ENCODE measurements at regions not wholly inside any gene's neighbourhood (a gene's known extent, or its start where the extent isn't known, plus 50 kb on each side); places are given as distances from the start of the nearest gene placed in this dataset.

GRCh38 chr13:106883976-106884375 lies 316.0 kb upstream of the ARGLU1 start:
- TF ChIP-seq CTCF (conservative IDR thresholded peaks at IDR 0.05) = no peak
- no peak overlapping the region for H3K27ac ChIP-seq

- peak overlapping the region; percentile 42 for H3K27ac ChIP-seq
- TF ChIP-seq CTCF (conservative IDR thresholded peaks at IDR 0.05) = no peak
Measured at GRCh38 chr13:106882246-106882645, 314.3 kb upstream of the ARGLU1 start.

GRCh38 chr13:106879806-106880205 lies 311.9 kb upstream of the ARGLU1 start:
- TF ChIP-seq CTCF (conservative IDR thresholded peaks at IDR 0.05) = no peak

GRCh38 chr13:106874323-106874722 lies 306.4 kb upstream of the ARGLU1 start:
- no peak for TF ChIP-seq CTCF (conservative IDR thresholded peaks at IDR 0.05)
- H3K27ac ChIP-seq = no peak overlapping the region

More at GRCh38 chr13:106879806-106880205, 311.9 kb upstream of the ARGLU1 start:
- no peak overlapping the region for H3K27ac ChIP-seq

- TF ChIP-seq CTCF (conservative IDR thresholded peaks at IDR 0.05) = no peak
- no peak overlapping the region for H3K27ac ChIP-seq
Measured at GRCh38 chr13:106873810-106874209, 305.9 kb upstream of the ARGLU1 start.

- peak; percentile 60 for TF ChIP-seq CTCF (conservative IDR thresholded peaks at IDR 0.05)
- peak overlapping the region; percentile 91 for H3K27ac ChIP-seq
Measured at GRCh38 chr13:106867249-106867648, 299.3 kb upstream of the ARGLU1 start.

- no peak; the same call in 1 of the 2 replicates for TF ChIP-seq CTCF (conservative IDR thresholded peaks at IDR 0.05)
- H3K27ac ChIP-seq = peak overlapping the region; percentile 91
Measured at GRCh38 chr13:106865716-106866440, 297.9 kb upstream of the ARGLU1 start.

All from VCaP (cell line).